B cell (primary cell): ENCODE measurements at regions not wholly inside any gene's neighbourhood (a gene's known extent, or its start where the extent isn't known, plus 50 kb on each side); places are given as distances from the start of the nearest gene placed in this dataset.

Experiments used
- ATAC-seq: fragments of 200-7000 bp; cut with Tn5 transposase; one replicate; pipeline ENCODE4 v1.10.0; 2021; ENCODE audit warnings: low read depth, mild to moderate bottlenecking, moderate number of reproducible peaks, moderate library complexity
- CTCF ChIA-PET: fragments of 350-600 bp; sonication (Branson Sonifier 250); formaldehyde crosslinking; loops from one replicate; lab custom pipeline; 2021; ENCODE audit warnings: antibody characterized with exemption, inconsistent platforms; lab: Charles Lee
- POLR2A ChIA-PET: fragments of 350-600 bp; sonication (Branson Sonifier 250); formaldehyde crosslinking; loops from one replicate; lab custom pipeline; 2021; ENCODE audit warnings: antibody characterized with exemption; lab: Charles Lee
- DNase-seq: peaks from one replicate; pipeline ENCODE4 v3.0.0; 2013
- H2AFZ ChIP-seq: 2 replicates; pipeline ENCODE4 v1.6.1; 2012; ENCODE audit warnings: mild to moderate bottlenecking, low read depth, low read length; ENCODE audit not compliant: insufficient read depth, poor library complexity, severe bottlenecking
- H3K27ac ChIP-seq, 2 donors: 1 replicate in 1 of 2; 2 replicates in 1 of 2; pipeline ENCODE4 v1.5.1; 2012 to 2013; ENCODE audit warnings: low read length in 2 of 2, mild to moderate bottlenecking in 2 of 2, moderate library complexity in 1 of 2
- H3K27me3 ChIP-seq, 4 experiments: fragments of 200-600 bp in 1 of 4; sonication (generic) in 1 of 4; replicated peaks in 1 of 4; 1 replicate in 2 of 4; 2 replicates in 2 of 4; pipeline versions ENCODE4 v1.6.1 to v1.7.0; 2013 to 2016; ENCODE audit warnings: low read length in 3 of 4, mild to moderate bottlenecking in 2 of 4, mixed read lengths in 1 of 4, moderate library complexity in 1 of 4; ENCODE audit not compliant: insufficient read depth in 4 of 4, control insufficient read depth in 3 of 4; ENCODE audit errors: control extremely low read depth in 1 of 4
- H3K36me3 ChIP-seq, 2 experiments: replicated peaks in 1 of 2; 1 replicate in 1 of 2; 2 replicates in 1 of 2; pipeline versions ENCODE4 v1.6.1 to v1.7.1; 2013; ENCODE audit warnings: low read length in 1 of 2; ENCODE audit not compliant: insufficient read depth in 2 of 2, control insufficient read depth in 1 of 2; ENCODE audit errors: control extremely low read depth in 1 of 2, extremely low read depth in 1 of 2
- H3K4me1 ChIP-seq, 2 donors: fragments of 200-600 bp in 1 of 2; sonication (generic) in 1 of 2; 1 replicate in 1 of 2; 2 replicates in 1 of 2; pipeline versions ENCODE4 v1.5.1 to v1.6.1; 2013 to 2017; ENCODE audit warnings: low read length in 2 of 2; ENCODE audit not compliant: control insufficient read depth in 2 of 2, insufficient read depth in 2 of 2
- H3K4me2 ChIP-seq: replicated peaks from 2 replicates; pipeline ENCODE3; 2012; ENCODE audit warnings: mild to moderate bottlenecking, low read depth, low read length; ENCODE audit not compliant: poor library complexity, severe bottlenecking
- H3K4me3 ChIP-seq, 5 experiments: fragments of 200-600 bp in 1 of 5; sonication (generic) in 1 of 5; 1 replicate in 3 of 5; 2 replicates in 2 of 5; pipeline versions ENCODE4 v1.5.1 to v1.7.0; 2011 to 2016; ENCODE audit warnings: low read length in 4 of 5, mild to moderate bottlenecking in 4 of 5, low read depth in 2 of 5, control low read depth in 1 of 5, moderate library complexity in 1 of 5; ENCODE audit not compliant: insufficient read depth in 1 of 5; ENCODE audit errors: control extremely low read depth in 1 of 5, extremely low read depth in 1 of 5
- H3K79me2 ChIP-seq: fragments of 200-600 bp; sonication (generic); one replicate; pipeline ENCODE4 v1.6.0; 2016; ENCODE audit warnings: low read length; ENCODE audit not compliant: control insufficient read depth, insufficient read depth
- H3K9ac ChIP-seq: fragments of 200-600 bp; sonication (generic); 2 replicates; pipeline ENCODE4 v1.6.1; 2017; ENCODE audit warnings: mild to moderate bottlenecking, low read length, moderate library complexity
- H3K9me3 ChIP-seq, 3 donors: one replicate each; pipeline versions ENCODE4 v1.6.1 to v1.7.1; 2013; ENCODE audit warnings: low read length in 2 of 3; ENCODE audit not compliant: control insufficient read depth in 2 of 3, insufficient read depth in 1 of 3; ENCODE audit errors: control extremely low read depth in 1 of 3
- H4K20me1 ChIP-seq: 2 replicates; pipeline ENCODE4 v1.6.0; 2012; ENCODE audit warnings: mild to moderate bottlenecking, low read length; ENCODE audit not compliant: insufficient read depth, control insufficient read depth, poor library complexity, severe bottlenecking
- H3K27ac Mint-ChIP-seq: one replicate; pipeline ENCODE4 v1.8.0; 2021; ENCODE audit warnings: mixed read lengths
- H3K27me3 Mint-ChIP-seq: one replicate; pipeline ENCODE4 v1.8.0; 2021; ENCODE audit warnings: mixed read lengths
- H3K4me1 Mint-ChIP-seq: one replicate; pipeline ENCODE4 v1.8.0; 2021; ENCODE audit warnings: mixed read lengths
- H3K4me3 Mint-ChIP-seq: one replicate; pipeline ENCODE4 v1.8.0; 2021; ENCODE audit warnings: mixed read lengths
- H3K9me3 Mint-ChIP-seq: one replicate; pipeline ENCODE4 v1.8.0; 2022; ENCODE audit warnings: mixed read lengths; ENCODE audit not compliant: insufficient read depth
- CTCF ChIP-seq: fragments of 200-600 bp; IDR thresholded peaks from one replicate; pipeline ENCODE4 v1.8.0; 2022; ENCODE audit warnings: antibody characterized with exemption, mild to moderate bottlenecking
- EZH2 ChIP-seq: IDR thresholded peaks from 2 replicates; pipeline ENCODE4 v1.6.1; 2012; ENCODE audit warnings: borderline replicate concordance, low read depth, mild to moderate bottlenecking, moderate library complexity, low read length; ENCODE audit not compliant: insufficient read depth, poor library complexity, severe bottlenecking
- WGBS: methylation state at CpG from one replicate; pipeline ENCODE4 v1.1.5; 2013; ENCODE audit warnings: missing lambda C conversion rate; ENCODE audit not compliant: insufficient coverage; 5-methylcytosine and 5-hydroxymethylcytosine counted together
- intact Hi-C: fragments of 100-400 bp; cut with micrococcal nuclease; formaldehyde crosslinking; loops from one replicate; pipeline ENCODE4 v1.10.0; 2022

GRCh38 chr2:21803550-21803949 lies 679.8 kb downstream of the TDRD15 start:
- ChIA-PET CTCF (no interaction called here), POLR2A (no interaction called here)
- H4K20me1 ChIP-seq, result no peaks in the 10 kb centered on the region
- no peak overlapping the region for H2AFZ ChIP-seq
- H3K4me3 ChIP-seq, result no peak overlapping the region
- no peaks in the 10 kb centered on the region for H3K9me3 ChIP-seq
- Mint-ChIP-seq H3K27ac (no peak overlapping the region), H3K27me3 (no peaks in the 10 kb centered on the region), H3K9me3 (peaks cover 3% of the 10 kb centered on the region), H3K4me3 (no peak overlapping the region), H3K4me1 (no peaks in the 10 kb centered on the region)
- no peaks in the 10 kb centered on the region for H3K36me3 ChIP-seq
- H3K4me1 ChIP-seq, result no peaks in the 10 kb centered on the region
- intact Hi-C loops, result no loop called here
- H3K27me3 ChIP-seq, result no peaks in the 10 kb centered on the region
- no peak for TF ChIP-seq CTCF
- no peak for TF ChIP-seq EZH2
- ATAC-seq (no peak), DNase-seq (no peak)
- H3K27ac ChIP-seq, result no peak overlapping the region
- WGBS, result no CpG with 5 or more reads among the region's 3 CpGs
- no peak overlapping the region for H3K9ac ChIP-seq
- H3K79me2 ChIP-seq, result no peaks in the 10 kb centered on the region
- H3K4me2 ChIP-seq, result no peak overlapping the region

GRCh38 chr2:21804151-21804550 lies 680.4 kb downstream of the TDRD15 start:
- WGBS, result 95% methylated on average over 2 of the region's 3 CpGs

More at GRCh38 chr2:21804151-21804550, 680.4 kb downstream of the TDRD15 start:
- Histone ChIP-seq H3K4me3 (no peak overlapping the region), H4K20me1 (no peaks in the 10 kb centered on the region), H3K36me3 (no peaks in the 10 kb centered on the region), H3K79me2 (no peaks in the 10 kb centered on the region), H3K4me2 (no peak overlapping the region), H3K27ac (no peak overlapping the region), H3K9ac (no peak overlapping the region), H2AFZ (no peak overlapping the region), H3K9me3 (no peaks in the 10 kb centered on the region), H3K27me3 (no peaks in the 10 kb centered on the region), H3K4me1 (no peaks in the 10 kb centered on the region)
- no peak for DNase-seq
- Mint-ChIP-seq H3K9me3 (peaks cover 3% of the 10 kb centered on the region), H3K27me3 (no peaks in the 10 kb centered on the region), H3K4me1 (no peaks in the 10 kb centered on the region), H3K27ac (no peak overlapping the region), H3K4me3 (no peak overlapping the region)
- ChIA-PET CTCF (no interaction called here), POLR2A (no interaction called here)
- intact Hi-C loops, result no loop called here
- TF ChIP-seq EZH2 (no peak), CTCF (no peak)
- ATAC-seq, result no peak
